Astrocyte (in vitro differentiated cells and primary cell): ENCODE measurements at regions not wholly inside any gene's neighbourhood (a gene's known extent, or its start where the extent isn't known, plus 50 kb on each side); places are given as distances from the start of the nearest gene placed in this dataset.

Source experiments
- DNase-seq: peaks from one replicate; pipeline ENCODE4 v3.0.0-alpha.2; 2010; ENCODE audit warnings: low read depth
- FAIRE-seq: peaks from 2 replicates; lab custom pipeline; 2011; peaks lifted over from hg19 to GRCh38; lab: Jason Lieb, UNC
- H2AFZ ChIP-seq: 2 replicates; pipeline ENCODE4 v1.6.0; 2012; ENCODE audit warnings: low read depth, low read length, inconsistent platforms
- H3K27ac ChIP-seq: 2 replicates; pipeline ENCODE4 v1.5.1; 2011; ENCODE audit warnings: low read depth, low read length, inconsistent platforms
- H3K27me3 ChIP-seq: 2 replicates; pipeline ENCODE4 v1.6.0; 2011; ENCODE audit warnings: low read length, inconsistent platforms; ENCODE audit not compliant: insufficient read depth
- H3K36me3 ChIP-seq: 2 replicates; pipeline ENCODE4 v1.5.1; 2011; ENCODE audit warnings: low read length, inconsistent platforms; ENCODE audit not compliant: insufficient read depth
- H3K4me1 ChIP-seq: 2 replicates; pipeline ENCODE4 v1.5.1; 2011; ENCODE audit warnings: low read length, inconsistent platforms; ENCODE audit not compliant: insufficient read depth
- H3K4me2 ChIP-seq: 2 replicates; pipeline ENCODE4 v1.6.0; 2012; ENCODE audit warnings: low read length, inconsistent platforms
- H3K4me3 ChIP-seq: 2 replicates; pipeline ENCODE4 v1.5.1; 2011; ENCODE audit warnings: low read depth, mild to moderate bottlenecking, low read length, inconsistent platforms; ENCODE audit not compliant: insufficient read depth
- H3K79me2 ChIP-seq: 2 replicates; pipeline ENCODE4 v1.6.0; 2012; ENCODE audit warnings: mild to moderate bottlenecking, low read length, inconsistent platforms; ENCODE audit not compliant: insufficient read depth
- H3K9ac ChIP-seq: 2 replicates; pipeline ENCODE4 v1.6.0; 2012; ENCODE audit warnings: mild to moderate bottlenecking, low read length, inconsistent platforms
- H3K9me3 ChIP-seq: 2 replicates; pipeline ENCODE4 v1.5.1; 2012; ENCODE audit warnings: low read depth, mild to moderate bottlenecking, low read length, inconsistent platforms; ENCODE audit not compliant: insufficient read depth
- H4K20me1 ChIP-seq: 2 replicates; pipeline ENCODE4 v1.6.0; 2012; ENCODE audit warnings: low read length, inconsistent platforms; ENCODE audit not compliant: insufficient read depth
- H3K27ac Mint-ChIP-seq: one replicate; pipeline ENCODE4 v1.8.0; 2021; ENCODE audit warnings: mild to moderate bottlenecking, mixed read lengths; ENCODE audit not compliant: unreplicated experiment
- H3K27me3 Mint-ChIP-seq: one replicate; pipeline ENCODE4 v1.8.0; 2021; ENCODE audit warnings: low read depth, mixed read lengths; ENCODE audit not compliant: unreplicated experiment
- H3K36me3 Mint-ChIP-seq: one replicate; pipeline ENCODE4 v1.8.0; 2021; ENCODE audit warnings: low read depth, mixed read lengths; ENCODE audit not compliant: unreplicated experiment
- H3K4me1 Mint-ChIP-seq: one replicate; pipeline ENCODE4 v1.8.0; 2021; ENCODE audit warnings: low read depth, mixed read lengths; ENCODE audit not compliant: unreplicated experiment
- H3K4me3 Mint-ChIP-seq: one replicate; pipeline ENCODE4 v1.8.0; 2021; ENCODE audit warnings: mild to moderate bottlenecking, moderate library complexity, mixed read lengths; ENCODE audit not compliant: unreplicated experiment
- H3K9me3 Mint-ChIP-seq: one replicate; pipeline ENCODE4 v1.8.0; 2021; ENCODE audit warnings: mild to moderate bottlenecking, mixed read lengths; ENCODE audit not compliant: unreplicated experiment
- CTCF ChIP-seq: IDR thresholded peaks from 2 replicates; pipeline ENCODE4 v1.5.1; 2011; ENCODE audit warnings: low read depth, mild to moderate bottlenecking, inconsistent platforms, low read length, moderate library complexity; ENCODE audit not compliant: insufficient read depth
- EZH2 ChIP-seq: IDR thresholded peaks from 2 replicates; pipeline ENCODE4 v1.6.1; 2012; ENCODE audit warnings: mild to moderate bottlenecking, low read length, inconsistent platforms; ENCODE audit not compliant: insufficient read depth

GRCh38 chr1:83011265-83011664 lies 987.7 kb downstream of the TTLL7 start:
- Histone ChIP-seq H4K20me1 (no peaks in the 10 kb centered on the region), H3K27me3 (no peaks in the 10 kb centered on the region), H3K9ac (no peak overlapping the region), H2AFZ (no peak overlapping the region), H3K4me1 (no peaks in the 10 kb centered on the region), H3K79me2 (no peaks in the 10 kb centered on the region), H3K4me2 (no peak overlapping the region), H3K9me3 (no peaks in the 10 kb centered on the region), H3K4me3 (no peak overlapping the region), H3K36me3 (no peaks in the 10 kb centered on the region), H3K27ac (no peak overlapping the region)
- Mint-ChIP-seq H3K27me3 (no peaks in the 10 kb centered on the region), H3K36me3 (no peaks in the 10 kb centered on the region), H3K9me3 (no peaks in the 10 kb centered on the region), H3K27ac (no peak overlapping the region), H3K4me3 (no peak overlapping the region), H3K4me1 (no peaks in the 10 kb centered on the region)
- TF ChIP-seq CTCF (no peak), EZH2 (no peak)
- FAIRE-seq (no peak), DNase-seq (no peak)

- Histone ChIP-seq H3K27me3 (no peaks in the 10 kb centered on the region), H3K4me1 (no peaks in the 10 kb centered on the region), H3K9me3 (no peaks in the 10 kb centered on the region), H3K4me2 (no peak overlapping the region), H3K27ac (no peak overlapping the region), H2AFZ (no peak overlapping the region), H3K4me3 (no peak overlapping the region), H3K79me2 (no peaks in the 10 kb centered on the region), H4K20me1 (no peaks in the 10 kb centered on the region), H3K9ac (no peak overlapping the region), H3K36me3 (no peaks in the 10 kb centered on the region)
- FAIRE-seq (no peak), DNase-seq (no peak)
- H3K9me3 Mint-ChIP-seq = no peaks in the 10 kb centered on the region
- no peak overlapping the region for H3K27ac Mint-ChIP-seq
- H3K4me1 Mint-ChIP-seq = no peaks in the 10 kb centered on the region
- no peak overlapping the region for H3K4me3 Mint-ChIP-seq
- TF ChIP-seq CTCF (no peak), EZH2 (no peak)
- H3K27me3 Mint-ChIP-seq = no peaks in the 10 kb centered on the region
- H3K36me3 Mint-ChIP-seq = no peaks in the 10 kb centered on the region
Measured at GRCh38 chr1:83006271-83006670, 992.7 kb downstream of the TTLL7 start.

GRCh38 chr1:83000286-83000685 lies 998.6 kb downstream of the TTLL7 start:
- H4K20me1 ChIP-seq = no peaks in the 10 kb centered on the region
- TF ChIP-seq CTCF (no peak), EZH2 (no peak)
- no peaks in the 10 kb centered on the region for H3K4me1 ChIP-seq
- no peaks in the 10 kb centered on the region for H3K9me3 Mint-ChIP-seq
- no peak overlapping the region for H3K27ac Mint-ChIP-seq
- H3K9me3 ChIP-seq = no peaks in the 10 kb centered on the region
- no peak overlapping the region for H3K27ac ChIP-seq
- H3K27me3 ChIP-seq = no peaks in the 10 kb centered on the region
- FAIRE-seq (no peak), DNase-seq (no peak)
- no peaks in the 10 kb centered on the region for H3K36me3 Mint-ChIP-seq
- no peak overlapping the region for H3K4me3 Mint-ChIP-seq
- no peaks in the 10 kb centered on the region for H3K27me3 Mint-ChIP-seq
- H3K79me2 ChIP-seq = no peaks in the 10 kb centered on the region
- H2AFZ ChIP-seq = no peak overlapping the region
- no peaks in the 10 kb centered on the region for H3K36me3 ChIP-seq
- H3K4me1 Mint-ChIP-seq = no peaks in the 10 kb centered on the region
- no peak overlapping the region for H3K9ac ChIP-seq
- no peak overlapping the region for H3K4me2 ChIP-seq
- H3K4me3 ChIP-seq = no peak overlapping the region
